ENCODE measurements at regions not wholly inside any gene's neighbourhood (a gene's known extent, or its start where the extent isn't known, plus 50 kb on each side); places are given as distances from the start of the nearest gene placed in this dataset.

DNA sequence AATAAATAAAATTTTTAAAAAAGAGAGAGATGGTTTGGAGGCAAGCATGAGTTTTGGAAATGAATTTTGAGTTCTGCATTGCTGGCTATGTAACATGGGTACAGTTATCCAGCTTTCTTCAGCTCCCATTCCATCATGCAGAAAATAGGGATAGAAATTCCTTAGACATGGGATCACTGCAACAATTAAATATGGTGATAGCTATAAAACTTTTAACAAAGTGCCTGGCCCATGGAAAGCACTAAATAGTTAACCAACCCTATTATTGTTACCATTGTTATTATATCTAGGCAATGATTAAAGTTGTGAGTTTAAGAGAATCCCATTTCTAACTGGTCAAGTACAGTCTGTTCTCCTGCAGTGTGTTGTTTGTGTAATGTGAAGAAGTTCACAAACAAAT, 115.4 kb upstream of the GAS1 start:
- ChIA-PET CTCF (no interaction called here), POLR2A (no interaction called here)
- no peak for DNase-seq (ENCODE audit: low read depth, low spot score)
- TF ChIP-seq, protein P1, sequence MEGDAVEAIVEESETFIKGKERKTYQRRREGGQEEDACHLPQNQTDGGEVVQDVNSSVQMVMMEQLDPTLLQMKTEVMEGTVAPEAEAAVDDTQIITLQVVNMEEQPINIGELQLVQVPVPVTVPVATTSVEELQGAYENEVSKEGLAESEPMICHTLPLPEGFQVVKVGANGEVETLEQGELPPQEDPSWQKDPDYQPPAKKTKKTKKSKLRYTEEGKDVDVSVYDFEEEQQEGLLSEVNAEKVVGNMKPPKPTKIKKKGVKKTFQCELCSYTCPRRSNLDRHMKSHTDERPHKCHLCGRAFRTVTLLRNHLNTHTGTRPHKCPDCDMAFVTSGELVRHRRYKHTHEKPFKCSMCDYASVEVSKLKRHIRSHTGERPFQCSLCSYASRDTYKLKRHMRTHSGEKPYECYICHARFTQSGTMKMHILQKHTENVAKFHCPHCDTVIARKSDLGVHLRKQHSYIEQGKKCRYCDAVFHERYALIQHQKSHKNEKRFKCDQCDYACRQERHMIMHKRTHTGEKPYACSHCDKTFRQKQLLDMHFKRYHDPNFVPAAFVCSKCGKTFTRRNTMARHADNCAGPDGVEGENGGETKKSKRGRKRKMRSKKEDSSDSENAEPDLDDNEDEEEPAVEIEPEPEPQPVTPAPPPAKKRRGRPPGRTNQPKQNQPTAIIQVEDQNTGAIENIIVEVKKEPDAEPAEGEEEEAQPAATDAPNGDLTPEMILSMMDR (IDR thresholded peaks at IDR 0.05; ENCODE audit: insufficient read depth, low read length, missing control alignments) = no peak
- H3K4me3 ChIP-seq (ENCODE audit: low read depth, low read length) = no peak overlapping the region

GRCh38 chr9:87063246-87063645, 115.9 kb upstream of the GAS1 start:
- ChIA-PET CTCF (no interaction called here), POLR2A (no interaction called here)
- no peak for DNase-seq (ENCODE audit: low read depth, low spot score)
- H3K4me3 ChIP-seq (ENCODE audit: low read depth, low read length) = no peak overlapping the region
- TF ChIP-seq, protein P1 (IDR thresholded peaks at IDR 0.05; ENCODE audit: insufficient read depth, low read length, missing control alignments) = no peak

GRCh38 chr9:87063871-87064270, 116.6 kb upstream of the GAS1 start:
- ChIA-PET POLR2A (no interaction called here), CTCF (no interaction called here)
- no peak overlapping the region for H3K4me3 ChIP-seq (ENCODE audit: low read depth, low read length)
- DNase-seq (ENCODE audit: low read depth, low spot score) = no peak
- TF ChIP-seq, protein P1 (IDR thresholded peaks at IDR 0.05; ENCODE audit: insufficient read depth, low read length, missing control alignments) = no peak

DNA sequence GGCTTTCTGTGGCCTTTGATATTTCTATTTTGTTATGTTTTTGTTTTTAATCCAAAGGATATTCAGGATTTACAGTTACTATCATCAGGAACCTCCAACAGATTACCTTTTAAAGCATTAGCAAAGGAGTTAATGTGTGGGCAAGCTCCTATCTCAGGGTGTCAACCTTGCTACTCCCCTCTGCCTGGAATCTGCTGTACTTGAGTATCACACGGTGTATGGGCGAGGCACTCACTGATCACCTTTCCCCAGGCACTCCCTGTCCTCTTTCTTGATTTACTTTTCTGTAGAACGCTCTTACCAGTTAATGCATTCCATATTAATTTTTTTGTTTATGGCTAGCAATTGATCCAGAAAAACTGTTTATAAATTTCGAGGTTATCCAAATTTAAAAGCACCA, 117.0 kb upstream of the GAS1 start:
- POLR2A ChIA-PET = no interaction called here
- TF ChIP-seq, protein P1 (IDR thresholded peaks at IDR 0.05; ENCODE audit: insufficient read depth, low read length, missing control alignments) = no peak
- DNase-seq (ENCODE audit: low read depth, low spot score) = no peak
- no peak overlapping the region for H3K4me3 ChIP-seq (ENCODE audit: low read depth, low read length)
- CTCF ChIA-PET = no interaction called here

DNA sequence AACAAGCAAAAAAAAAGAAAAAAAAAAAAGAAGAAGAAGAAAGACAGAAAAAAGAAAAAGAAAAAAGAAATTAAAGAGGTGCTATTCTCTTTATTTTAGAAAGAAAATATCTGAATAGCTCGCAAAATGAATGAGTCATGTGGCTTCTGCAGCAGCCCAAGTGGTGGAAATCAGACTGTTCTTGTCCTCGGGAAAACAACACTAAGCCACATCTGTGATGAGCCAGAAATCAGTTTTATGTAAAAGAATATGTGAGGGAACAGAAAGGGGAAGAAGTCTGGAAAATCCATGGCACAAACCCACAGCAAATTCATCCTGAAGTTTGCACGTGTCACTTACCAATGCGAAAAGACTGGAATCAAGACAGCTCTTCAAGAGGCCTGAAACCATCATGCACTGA, 118.7 kb upstream of the GAS1 start:
- TF ChIP-seq, protein P1 (IDR thresholded peaks at IDR 0.05; ENCODE audit: insufficient read depth, low read length, missing control alignments) = no peak
- ChIA-PET POLR2A (interaction anchor here (0.6 kb wide), 1 partner anchor 35 kb away, joined by 3 read pairs; no protein-coding TSS in a partner anchor), CTCF (no interaction called here)
- no peak overlapping the region for H3K4me3 ChIP-seq (ENCODE audit: low read depth, low read length)
- DNase-seq (ENCODE audit: low read depth, low spot score) = no peak

- TF ChIP-seq, protein P1 (IDR thresholded peaks at IDR 0.05; ENCODE audit: insufficient read depth, low read length, missing control alignments) = no peak
- DNase-seq (ENCODE audit: low read depth, low spot score) = no peak
- ChIA-PET CTCF (no interaction called here), POLR2A (no interaction called here)
- no peak overlapping the region for H3K4me3 ChIP-seq (ENCODE audit: low read depth, low read length)
These were observed 120.1 kb upstream of the GAS1 start for GRCh38 chr9:87067426-87067825.

All from AG04449 (cell line).